NCI-H2196 (cell line): ENCODE measurements at regions not wholly inside any gene's neighbourhood (a gene's known extent, or its start where the extent isn't known, plus 50 kb on each side); places are given as distances from the start of the nearest gene placed in this dataset.

Source experiments
- DNase-seq: peaks from one replicate; lab custom pipeline; 2025; ENCODE audit not compliant: unreplicated experiment; lab: John Stamatoyannopoulos, UW

DNA sequence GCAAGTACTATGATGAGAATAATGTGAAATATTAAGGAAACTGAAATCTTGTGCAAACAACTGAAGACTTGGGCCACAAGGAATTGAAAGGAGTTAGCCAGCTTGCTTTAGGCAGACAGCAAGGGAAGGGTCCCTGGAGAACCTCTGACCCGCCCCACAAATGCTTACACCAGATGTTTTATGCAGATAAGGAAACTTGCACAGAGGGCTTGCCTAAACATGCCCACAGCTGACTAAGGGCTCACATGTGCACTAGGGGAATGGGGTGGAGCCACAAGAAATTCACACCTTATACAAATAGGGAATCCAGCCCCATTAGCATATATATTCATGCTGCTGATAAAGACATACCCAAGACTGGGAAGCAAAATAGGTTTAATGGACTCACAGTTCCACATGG is 86.1 kb upstream of the CYYR1 start:
- no peak for DNase-seq

DNA sequence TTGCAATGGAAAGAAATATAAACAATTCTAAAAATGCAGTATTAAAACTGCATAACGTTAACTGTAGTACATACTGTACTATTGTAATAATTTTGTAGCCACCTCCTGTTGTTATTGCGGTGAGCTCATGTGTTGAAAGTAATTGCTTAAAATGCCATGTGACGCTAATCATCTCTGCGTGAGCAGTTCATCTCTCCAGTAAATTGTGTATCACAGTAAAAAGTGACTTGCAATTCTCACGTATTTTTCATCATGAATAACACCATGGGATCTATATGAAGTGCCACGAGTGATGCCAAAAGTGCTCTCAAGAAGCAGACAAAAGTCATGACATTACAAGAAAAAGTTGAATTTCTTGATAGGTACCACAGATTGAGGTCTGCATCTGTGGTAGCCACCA is 82.4 kb upstream of the CYYR1 start:
- DNase-seq = no peak

DNA sequence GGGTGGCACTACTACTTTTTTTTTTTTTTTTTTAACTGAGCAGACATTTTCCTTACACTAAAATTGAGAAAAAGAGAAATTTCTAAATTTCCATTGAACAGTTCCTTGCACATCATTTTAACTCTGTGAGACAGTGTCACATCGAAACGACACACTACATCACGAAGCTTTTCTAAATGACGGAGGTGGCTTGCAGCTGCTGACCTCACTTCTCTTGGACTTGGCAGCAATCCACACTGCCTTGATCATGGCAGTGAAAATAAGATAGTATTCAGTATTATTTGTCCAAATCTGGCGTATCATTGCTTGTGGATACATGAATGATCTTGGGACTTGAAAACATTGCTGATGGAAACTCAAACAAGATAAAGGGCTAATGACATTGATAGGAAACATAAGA is 80.3 kb upstream of the CYYR1 start:
- DNase-seq = no peak

DNA sequence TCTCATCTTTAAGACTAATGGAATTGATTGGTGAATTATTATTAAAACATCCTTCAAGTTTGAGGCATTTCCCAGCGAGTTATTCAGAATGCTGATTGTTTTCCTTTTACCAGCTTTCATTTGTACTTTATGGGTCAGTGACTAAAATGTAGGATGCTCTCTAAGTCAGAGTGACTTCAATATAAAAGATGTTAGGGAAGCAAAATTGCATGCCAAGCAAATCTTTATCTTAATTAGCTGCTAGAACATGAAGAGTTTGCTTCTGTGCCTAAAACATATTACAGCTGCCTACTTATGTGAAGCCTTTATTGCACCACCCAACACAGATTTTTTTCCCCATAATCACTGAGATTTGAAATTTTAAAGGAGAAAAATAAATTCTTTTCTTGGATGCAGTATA is 79.8 kb upstream of the CYYR1 start:
- DNase-seq = no peak

DNA sequence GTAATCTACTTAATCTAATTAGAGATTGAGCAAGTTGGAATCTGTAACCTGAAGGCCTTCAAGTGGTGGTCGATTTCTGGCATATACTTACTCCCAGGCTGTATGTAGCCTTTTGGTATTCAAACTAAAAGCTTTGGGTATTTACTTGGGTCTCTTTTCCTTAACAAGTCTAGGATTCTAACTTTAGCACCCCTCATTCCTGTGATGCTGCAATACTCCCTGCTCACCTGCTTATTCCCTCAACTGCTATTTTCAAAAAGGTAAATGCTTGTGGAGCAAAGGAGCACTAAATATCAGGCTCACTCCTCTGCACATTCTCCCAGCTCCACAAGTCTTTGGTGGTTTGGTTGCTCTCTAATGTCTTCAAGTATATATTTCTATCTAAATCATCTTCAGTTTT is 68.0 kb upstream of the CYYR1 start:
- DNase-seq = no peak

DNA sequence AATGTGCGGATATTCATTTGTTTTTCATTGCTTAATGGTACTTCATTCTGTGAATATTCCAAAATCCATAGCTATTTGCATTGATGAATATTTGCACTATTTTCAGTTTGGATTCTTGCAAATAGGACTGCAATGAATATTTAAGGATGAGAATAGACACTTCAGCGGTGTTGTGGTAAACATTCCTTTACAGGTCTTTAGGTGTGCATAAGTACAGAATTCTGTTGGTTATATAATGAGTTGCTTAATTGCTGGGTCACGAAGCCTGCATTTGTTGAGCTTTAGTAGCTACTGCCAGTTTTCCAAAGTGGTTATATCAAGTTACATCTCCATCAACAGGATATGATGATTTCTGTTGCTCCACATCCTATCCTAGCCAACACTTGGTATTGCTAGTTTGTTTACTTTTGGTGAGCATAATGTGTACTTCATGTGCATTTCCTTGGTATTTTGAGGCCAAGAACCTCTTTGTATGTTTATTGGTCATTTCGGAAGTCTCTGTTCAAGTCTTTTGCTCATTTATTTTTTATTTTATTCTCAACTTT is 64.2 kb upstream of the CYYR1 start:
- DNase-seq = no peak

DNA sequence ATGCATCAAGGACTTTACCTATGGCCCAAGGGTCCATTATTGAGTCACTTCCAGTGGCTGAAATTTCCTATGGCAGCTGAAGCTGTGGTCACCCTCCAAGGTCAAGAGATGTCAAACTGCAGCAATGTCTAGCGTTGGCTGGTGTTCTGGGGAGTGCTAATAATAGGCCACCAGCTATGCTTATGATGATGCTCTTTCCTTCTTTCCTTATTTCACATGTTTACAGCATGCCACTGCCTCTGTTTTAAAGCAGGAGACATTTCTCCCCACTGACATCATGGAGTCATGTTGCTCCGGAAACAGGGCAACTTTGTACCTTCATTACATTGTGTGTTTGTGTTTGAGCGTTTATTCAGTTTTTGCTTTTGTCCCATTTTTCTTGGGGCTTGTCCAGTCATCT is 62.6 kb upstream of the CYYR1 start:
- no peak for DNase-seq

DNA sequence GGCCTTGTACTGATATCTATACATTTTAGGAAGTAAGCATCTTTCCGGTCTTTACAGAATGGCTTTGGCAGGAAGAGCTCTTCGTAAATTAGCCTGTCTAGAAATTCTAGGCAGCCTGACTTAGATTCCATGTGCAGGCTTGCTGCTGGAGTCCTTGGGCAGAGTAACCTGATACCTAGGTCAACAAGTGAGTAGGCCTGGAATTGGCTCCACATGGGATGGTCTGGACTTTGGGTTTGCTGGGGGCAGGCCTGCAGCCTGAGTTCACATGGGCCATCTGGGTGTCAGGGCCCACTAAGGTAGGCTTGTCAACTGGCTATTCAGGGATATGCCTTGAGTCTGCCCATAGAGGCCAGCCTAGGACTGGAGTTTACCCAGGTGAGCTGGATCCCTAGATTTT is 59.6 kb upstream of the CYYR1 start:
- DNase-seq = no peak

DNA sequence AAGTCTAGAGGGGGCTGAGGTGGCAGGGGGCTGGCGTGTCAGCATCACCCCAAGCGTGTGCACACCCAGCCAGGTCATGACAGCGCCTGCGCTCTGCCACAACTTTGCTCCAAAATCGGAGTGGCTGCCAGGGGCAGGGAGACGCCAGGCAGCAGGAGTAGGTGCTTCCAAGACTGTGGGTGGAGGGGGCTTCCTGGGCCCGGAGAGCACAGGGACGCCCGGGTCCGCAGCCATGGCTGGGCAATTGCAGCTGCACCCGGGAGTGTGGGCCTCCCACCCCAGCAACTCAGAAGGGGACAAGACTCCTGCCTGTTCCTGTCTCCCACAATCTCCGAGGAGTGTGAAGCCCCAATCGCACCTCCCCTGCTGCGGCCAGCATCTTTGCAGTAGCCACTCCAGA is 53.1 kb upstream of the CYYR1 start:
- DNase-seq = no peak

DNA sequence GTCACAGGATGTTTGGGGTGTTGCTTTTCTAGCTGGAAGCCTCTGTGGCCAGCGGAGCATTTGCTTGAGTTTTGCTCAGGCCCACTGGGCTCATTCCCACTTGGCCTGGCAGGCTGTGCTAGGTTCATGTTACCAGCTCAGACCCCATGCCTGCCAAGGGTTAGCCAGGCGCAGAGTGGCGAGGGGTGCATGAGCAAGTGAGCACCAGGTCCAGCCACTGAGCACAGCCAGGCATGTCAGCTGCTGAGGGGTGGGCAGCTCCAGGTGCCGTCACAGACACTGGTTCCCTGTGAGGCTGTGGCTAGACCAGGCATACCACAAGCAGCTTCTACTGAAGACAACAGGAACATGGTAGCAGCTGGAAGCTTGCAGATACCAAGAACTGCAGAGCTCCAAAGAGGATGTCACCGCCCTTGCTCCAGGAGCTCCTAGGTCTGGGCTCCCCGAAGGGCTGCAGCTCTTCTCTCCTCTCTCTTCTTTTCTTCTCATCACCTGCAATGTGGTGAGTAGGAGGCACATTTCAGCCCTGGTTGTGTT is 52.0 kb upstream of the CYYR1 start:
- no peak for DNase-seq
